ENCODE measurements at regions not wholly inside any gene's neighbourhood (a gene's known extent, or its start where the extent isn't known, plus 50 kb on each side); places are given as distances from the start of the nearest gene placed in this dataset.

- TF ChIP-seq, protein P1, sequence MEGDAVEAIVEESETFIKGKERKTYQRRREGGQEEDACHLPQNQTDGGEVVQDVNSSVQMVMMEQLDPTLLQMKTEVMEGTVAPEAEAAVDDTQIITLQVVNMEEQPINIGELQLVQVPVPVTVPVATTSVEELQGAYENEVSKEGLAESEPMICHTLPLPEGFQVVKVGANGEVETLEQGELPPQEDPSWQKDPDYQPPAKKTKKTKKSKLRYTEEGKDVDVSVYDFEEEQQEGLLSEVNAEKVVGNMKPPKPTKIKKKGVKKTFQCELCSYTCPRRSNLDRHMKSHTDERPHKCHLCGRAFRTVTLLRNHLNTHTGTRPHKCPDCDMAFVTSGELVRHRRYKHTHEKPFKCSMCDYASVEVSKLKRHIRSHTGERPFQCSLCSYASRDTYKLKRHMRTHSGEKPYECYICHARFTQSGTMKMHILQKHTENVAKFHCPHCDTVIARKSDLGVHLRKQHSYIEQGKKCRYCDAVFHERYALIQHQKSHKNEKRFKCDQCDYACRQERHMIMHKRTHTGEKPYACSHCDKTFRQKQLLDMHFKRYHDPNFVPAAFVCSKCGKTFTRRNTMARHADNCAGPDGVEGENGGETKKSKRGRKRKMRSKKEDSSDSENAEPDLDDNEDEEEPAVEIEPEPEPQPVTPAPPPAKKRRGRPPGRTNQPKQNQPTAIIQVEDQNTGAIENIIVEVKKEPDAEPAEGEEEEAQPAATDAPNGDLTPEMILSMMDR (IDR thresholded peaks at IDR 0.05) = no peak
- TF ChIP-seq EZH2 (IDR thresholded peaks at IDR 0.05; ENCODE audit: borderline replicate concordance, insufficient read depth, low read depth, low read length, poor library complexity, severe bottlenecking) = no peak
Observed at GRCh38 chr4:166499820-166500219, 626.8 kb downstream of the TLL1 start.
